ENCODE measurements at regions not wholly inside any gene's neighbourhood (a gene's known extent, or its start where the extent isn't known, plus 50 kb on each side); places are given as distances from the start of the nearest gene placed in this dataset.

GRCh38 chr2:142694282-142694681 is 183.2 kb upstream of the KYNU start:
- no peak overlapping the region for H3K4me3 ChIP-seq (replicated peaks; ENCODE audit: low read depth, low read length)
- no peak for DNase-seq (ENCODE audit: low read depth)
- TF ChIP-seq CTCF (IDR thresholded peaks at IDR 0.05; ENCODE audit: low read length, missing control alignments), result no peak

- no peak for TF ChIP-seq CTCF (IDR thresholded peaks at IDR 0.05; ENCODE audit: low read length, missing control alignments)
- DNase-seq (ENCODE audit: low read depth), result no peak
- H3K4me3 ChIP-seq (replicated peaks; ENCODE audit: low read depth, low read length), result no peak overlapping the region
Observed at GRCh38 chr2:142693171-142693950, 184.1 kb upstream of the KYNU start.

GRCh38 chr2:142688856-142689605 is 188.4 kb upstream of the KYNU start:
- H3K4me3 ChIP-seq (replicated peaks; ENCODE audit: low read depth, low read length), result no peak overlapping the region
- TF ChIP-seq CTCF (IDR thresholded peaks at IDR 0.05; ENCODE audit: low read length, missing control alignments), result no peak
- no peak for DNase-seq (ENCODE audit: low read depth)

GRCh38 chr2:142687509-142687908 is 190.0 kb upstream of the KYNU start:
- DNase-seq (ENCODE audit: low read depth), result no peak
- TF ChIP-seq CTCF (IDR thresholded peaks at IDR 0.05; ENCODE audit: low read length, missing control alignments), result no peak
- H3K4me3 ChIP-seq (replicated peaks; ENCODE audit: low read depth, low read length), result no peak overlapping the region

- TF ChIP-seq CTCF (IDR thresholded peaks at IDR 0.05; ENCODE audit: low read length, missing control alignments), result no peak
- no peak for DNase-seq (ENCODE audit: low read depth)
- H3K4me3 ChIP-seq (replicated peaks; ENCODE audit: low read depth, low read length), result no peak overlapping the region
Observed at GRCh38 chr2:142687075-142687474, 190.4 kb upstream of the KYNU start.

GRCh38 chr2:142684667-142685066 is 192.8 kb upstream of the KYNU start:
- no peak overlapping the region for H3K4me3 ChIP-seq (replicated peaks; ENCODE audit: low read depth, low read length)
- no peak for DNase-seq (ENCODE audit: low read depth)
- no peak for TF ChIP-seq CTCF (IDR thresholded peaks at IDR 0.05; ENCODE audit: low read length, missing control alignments)

Measured in fibroblast of pulmonary artery (primary cell).